GM06990 (cell line): ENCODE measurements at regions not wholly inside any gene's neighbourhood (a gene's known extent, or its start where the extent isn't known, plus 50 kb on each side); places are given as distances from the start of the nearest gene placed in this dataset.

Experiments used
- DNase-seq: peaks from one replicate; pipeline ENCODE4 v3.0.0-alpha.2; 2011; ENCODE audit not compliant: insufficient read length; ENCODE audit errors: extremely low read depth
- H3K27me3 ChIP-seq: replicated peaks from 2 replicates; pipeline ENCODE4 v1.6.0; 2011; ENCODE audit warnings: low read length; ENCODE audit not compliant: control insufficient read depth, insufficient read depth
- H3K36me3 ChIP-seq: 2 replicates; pipeline ENCODE4 v1.5.1; 2011; ENCODE audit warnings: low read length; ENCODE audit not compliant: control insufficient read depth, insufficient read depth
- H3K4me3 ChIP-seq: replicated peaks from 2 replicates; pipeline ENCODE4 v1.5.1; 2011; ENCODE audit warnings: low read depth, mild to moderate bottlenecking, control low read depth, low read length
- CTCF ChIP-seq: IDR thresholded peaks from 2 replicates; pipeline ENCODE4 v1.5.1; 2011; ENCODE audit warnings: low read length, control low read depth, mild to moderate bottlenecking, inconsistent platforms; ENCODE audit not compliant: insufficient read depth, poor library complexity, severe bottlenecking

GRCh38 chr4:75235359-75235951, 278.7 kb downstream of the RCHY1 start:
- DNase-seq, result peak; percentile 59
- H3K36me3 ChIP-seq, result no peaks in the 10 kb centered on the region
- H3K27me3 ChIP-seq, result no peaks in the 10 kb centered on the region
- no peak overlapping the region for H3K4me3 ChIP-seq
- TF ChIP-seq CTCF, result no peak

GRCh38 chr4:75232546-75232945, 281.7 kb downstream of the RCHY1 start:
- Histone ChIP-seq H3K4me3 (no peak overlapping the region), H3K36me3 (no peaks in the 10 kb centered on the region), H3K27me3 (no peaks in the 10 kb centered on the region)
- TF ChIP-seq CTCF, result no peak
- no peak for DNase-seq

- no peak for TF ChIP-seq CTCF
- Histone ChIP-seq H3K4me3 (no peak overlapping the region), H3K36me3 (no peaks in the 10 kb centered on the region), H3K27me3 (no peaks in the 10 kb centered on the region)
- peak; percentile 33 for DNase-seq
Observed at GRCh38 chr4:75229806-75230570, 284.2 kb downstream of the RCHY1 start.

- Histone ChIP-seq H3K4me3 (no peak overlapping the region), H3K27me3 (no peaks in the 10 kb centered on the region), H3K36me3 (no peaks in the 10 kb centered on the region)
- no peak for TF ChIP-seq CTCF
- no peak for DNase-seq
Observed at GRCh38 chr4:75213480-75213879, 280.6 kb downstream of the PARM1 start.

- DNase-seq, result no peak
Observed at GRCh38 chr4:75211422-75211821, 278.5 kb downstream of the PARM1 start.

More at GRCh38 chr4:75211422-75211821, 278.5 kb downstream of the PARM1 start:
- no peak overlapping the region for H3K4me3 ChIP-seq
- TF ChIP-seq CTCF, result no peak
- no peaks in the 10 kb centered on the region for H3K36me3 ChIP-seq
- H3K27me3 ChIP-seq, result no peaks in the 10 kb centered on the region
